ENCODE measurements at regions not wholly inside any gene's neighbourhood (a gene's known extent, or its start where the extent isn't known, plus 50 kb on each side); places are given as distances from the start of the nearest gene placed in this dataset.

DNA sequence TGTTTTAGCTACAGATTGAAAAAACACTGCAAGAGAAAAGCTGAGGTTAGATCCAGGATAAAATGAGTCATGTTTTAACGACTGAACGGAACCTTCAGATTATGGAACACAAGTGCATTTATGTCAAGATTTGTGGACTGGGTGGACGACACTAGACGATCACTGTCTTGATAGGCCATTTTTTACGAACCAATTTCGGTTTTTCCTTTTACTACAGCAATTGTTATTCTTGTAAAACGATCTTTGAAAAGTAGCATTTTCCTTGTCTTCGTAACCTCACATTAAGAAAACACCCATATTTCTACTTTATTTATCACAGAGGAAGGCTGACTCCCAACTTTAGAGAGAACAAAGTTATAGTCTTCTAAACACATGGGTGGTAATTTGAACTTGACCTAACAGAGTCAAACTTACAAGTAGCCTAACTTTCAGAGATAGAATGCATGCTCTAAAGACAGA, 294.2 kb upstream of the TCF21 start:
- Histone ChIP-seq H3K27ac (ENCODE audit: low read depth in 1 of 2, low read length in 1 of 2) (no peak overlapping the region), H3K4me3 (no peak overlapping the region), H3K27me3 (ENCODE audit: control insufficient read depth in 3 of 3, insufficient read depth in 3 of 3, low read length in 2 of 3) (no peaks in the 10 kb centered on the region), H3K4me1 (ENCODE audit: control insufficient read depth in 5 of 5, insufficient read depth in 5 of 5, low read length in 5 of 5) (peaks cover 0 to 42% (median 0%) of the 10 kb centered on the region in 5 donors), H3K9me3 (ENCODE audit: control insufficient read depth in 4 of 4, insufficient read depth in 3 of 4, low read length in 3 of 4) (no peaks in the 10 kb centered on the region), H3K9ac (ENCODE audit: insufficient read depth in 1 of 2, low read length in 2 of 2) (no peak overlapping the region), H3K36me3 (ENCODE audit: control insufficient read depth in 4 of 4, insufficient read depth in 4 of 4, low read length in 4 of 4) (no peaks in the 10 kb centered on the region)
- ATAC-seq (ENCODE audit: insufficient read depth, low FRiP score) (no peak), DNase-seq (peak in 1 of 3 donors; percentile 53)
- TF ChIP-seq CTCF (IDR thresholded peaks at IDR 0.05; ENCODE audit: control extremely low read depth, extremely low read depth): no peak
- WGBS, 2 donors: 70 to 84% methylated on average over 8 of the region's 8 CpGs

GRCh38 chr6:133595111-133595761, 293.7 kb upstream of the TCF21 start:
- 69 to 78% methylated on average over 7 of the region's 7 CpGs for WGBS, 2 donors
- Histone ChIP-seq H3K4me3 (no peak overlapping the region), H3K27ac (ENCODE audit: low read depth in 1 of 2, low read length in 1 of 2) (no peak overlapping the region), H3K36me3 (ENCODE audit: control insufficient read depth in 4 of 4, insufficient read depth in 4 of 4, low read length in 4 of 4) (no peaks in the 10 kb centered on the region), H3K4me1 (ENCODE audit: control insufficient read depth in 5 of 5, insufficient read depth in 5 of 5, low read length in 5 of 5) (peaks cover 0 to 42% (median 0%) of the 10 kb centered on the region in 5 donors), H3K9me3 (ENCODE audit: control insufficient read depth in 4 of 4, insufficient read depth in 3 of 4, low read length in 3 of 4) (no peaks in the 10 kb centered on the region), H3K27me3 (ENCODE audit: control insufficient read depth in 3 of 3, insufficient read depth in 3 of 3, low read length in 2 of 3) (no peaks in the 10 kb centered on the region), H3K9ac (ENCODE audit: insufficient read depth in 1 of 2, low read length in 2 of 2) (no peak overlapping the region)
- TF ChIP-seq CTCF (IDR thresholded peaks at IDR 0.05; ENCODE audit: control extremely low read depth, extremely low read depth): no peak
- ATAC-seq (ENCODE audit: insufficient read depth, low FRiP score): peak; percentile 19
- DNase-seq: peak; percentile 91 to 98 (median 98)

GRCh38 chr6:133606852-133607251, 282.1 kb upstream of the TCF21 start:
- H3K27ac ChIP-seq (ENCODE audit: low read depth in 1 of 2, low read length in 1 of 2): peak overlapping the region in 1 of 2 donors; percentile 33
- H3K36me3 ChIP-seq (ENCODE audit: control insufficient read depth in 4 of 4, insufficient read depth in 4 of 4, low read length in 4 of 4): no peaks in the 10 kb centered on the region
- H3K9me3 ChIP-seq (ENCODE audit: control insufficient read depth in 4 of 4, insufficient read depth in 3 of 4, low read length in 3 of 4): no peaks in the 10 kb centered on the region
- WGBS, 2 donors: 69 to 77% methylated on average over 3 of the region's 3 CpGs
- no peak for ATAC-seq (ENCODE audit: insufficient read depth, low FRiP score)
- no peak for TF ChIP-seq CTCF (IDR thresholded peaks at IDR 0.05; ENCODE audit: control extremely low read depth, extremely low read depth)
- peaks cover 0 to 56% (median 0%) of the 10 kb centered on the region in 5 donors for H3K4me1 ChIP-seq (ENCODE audit: control insufficient read depth in 5 of 5, insufficient read depth in 5 of 5, low read length in 5 of 5)
- H3K9ac ChIP-seq (ENCODE audit: insufficient read depth in 1 of 2, low read length in 2 of 2): no peak overlapping the region
- peak; percentile 81 to 94 (median 93) for DNase-seq
- H3K4me3 ChIP-seq: no peak overlapping the region
- no peaks in the 10 kb centered on the region for H3K27me3 ChIP-seq (ENCODE audit: control insufficient read depth in 3 of 3, insufficient read depth in 3 of 3, low read length in 2 of 3)

Measured in lung (tissue), 11 donors.